Endothelial cell of umbilical vein (primary cell): ENCODE measurements at regions not wholly inside any gene's neighbourhood (a gene's known extent, or its start where the extent isn't known, plus 50 kb on each side); places are given as distances from the start of the nearest gene placed in this dataset.

Experiments
- BruUV-seq: library from RNA; stranded (reverse); fragments of 400-500 nt; replicated peaks from 2 replicates; lab custom pipeline; 2021; lab: Mats Ljungman, UMichigan
- CTCF ChIA-PET: fragments of 300-600, 350-600 bp; sonication (Branson Sonifier 250); formaldehyde crosslinking; loops from one replicate; lab custom pipeline; 2021; ENCODE audit warnings: antibody characterized with exemption, inconsistent platforms; lab: Charles Lee
- POLR2A ChIA-PET: fragments of 300-600, 350-600 bp; sonication (Branson Sonifier 250); formaldehyde crosslinking; loops from one replicate; lab custom pipeline; 2021; ENCODE audit warnings: antibody characterized with exemption, inconsistent platforms; lab: Charles Lee
- DNase-seq: peaks from one replicate; pipeline ENCODE4 v3.0.0-alpha.2; 2011; ENCODE audit warnings: low read depth, low spot score
- FAIRE-seq: peaks from 2 replicates; lab custom pipeline; 2011; peaks lifted over from hg19 to GRCh38; lab: Jason Lieb, UNC
- H2AFZ ChIP-seq: 2 replicates; pipeline ENCODE4 v1.6.0; 2012; ENCODE audit warnings: low read depth, low read length, control low read depth, inconsistent platforms
- H3K27ac ChIP-seq: 2 replicates; pipeline ENCODE4 v1.5.1; 2011; ENCODE audit warnings: low read depth, mild to moderate bottlenecking, control low read depth, low read length, moderate library complexity; ENCODE audit not compliant: insufficient read depth
- H3K27me3 ChIP-seq, 2 experiments: 2 replicates each; pipeline versions ENCODE4 v1.6.0 to v1.6.1; 2011; ENCODE audit warnings: low read length in 2 of 2, mixed read lengths in 1 of 2; ENCODE audit not compliant: control insufficient read depth in 2 of 2, insufficient read depth in 2 of 2
- H3K36me3 ChIP-seq, 2 experiments: 2 replicates in 1 of 2; 3 replicates in 1 of 2; pipeline ENCODE4 v1.5.1; 2011; ENCODE audit warnings: low read length in 2 of 2, mild to moderate bottlenecking in 1 of 2, moderate library complexity in 1 of 2; ENCODE audit not compliant: control insufficient read depth in 2 of 2, insufficient read depth in 2 of 2; ENCODE audit errors: extremely low read depth in 1 of 2
- H3K4me1 ChIP-seq: 3 replicates; pipeline ENCODE4 v1.5.1; 2011; ENCODE audit warnings: mild to moderate bottlenecking, low read length; ENCODE audit not compliant: control insufficient read depth, insufficient read depth; ENCODE audit errors: extremely low read depth
- H3K4me2 ChIP-seq: 2 replicates; pipeline ENCODE4 v1.6.1; 2011; ENCODE audit warnings: low read length, control low read depth, mixed read lengths; ENCODE audit not compliant: insufficient read depth
- H3K4me3 ChIP-seq, 3 experiments: fragments of 200-600 bp in 1 of 3; sonication (generic), shearing (Covaris generic) in 1 of 3; replicated peaks in 1 of 3; 2 replicates each; pipeline ENCODE4 v1.5.1; 2011 to 2016; ENCODE audit warnings: control low read depth in 3 of 3, low read length in 3 of 3, mild to moderate bottlenecking in 2 of 3, inconsistent platforms in 1 of 3, low read depth in 1 of 3, moderate library complexity in 1 of 3; ENCODE audit not compliant: insufficient read depth in 1 of 3
- H3K79me2 ChIP-seq: 2 replicates; pipeline ENCODE4 v1.6.0; 2012; ENCODE audit warnings: low read length, inconsistent platforms; ENCODE audit not compliant: control insufficient read depth, insufficient read depth
- H3K9ac ChIP-seq: replicated peaks from 2 replicates; pipeline ENCODE3; 2011; ENCODE audit warnings: low read length, control low read depth; ENCODE audit not compliant: insufficient read depth; ENCODE audit errors: extremely low read depth
- H3K9me1 ChIP-seq: replicated peaks from 3 replicates; pipeline ENCODE4 v1.6.0; 2011; ENCODE audit warnings: mild to moderate bottlenecking, low read length; ENCODE audit not compliant: control insufficient read depth, insufficient read depth; ENCODE audit errors: extremely low read depth
- H3K9me3 ChIP-seq: replicated peaks from 2 replicates; pipeline ENCODE4 v1.5.1; 2012; ENCODE audit warnings: low read length, inconsistent platforms; ENCODE audit not compliant: control insufficient read depth, insufficient read depth
- H4K20me1 ChIP-seq: replicated peaks from 2 replicates; pipeline ENCODE3; 2011; ENCODE audit warnings: mild to moderate bottlenecking, low read length; ENCODE audit not compliant: control insufficient read depth, insufficient read depth; ENCODE audit errors: extremely low read depth
- CTCF ChIP-seq, 2 donors: IDR thresholded peaks; 1 replicate in 1 of 2; 2 replicates in 1 of 2; pipeline ENCODE4 v1.5.1; 2011; ENCODE audit warnings: low read length in 2 of 2, mild to moderate bottlenecking in 2 of 2, moderate library complexity in 2 of 2, control low read depth in 1 of 2, inconsistent platforms in 1 of 2, low read depth in 1 of 2; ENCODE audit not compliant: insufficient read depth in 1 of 2; ENCODE audit errors: extremely low read depth in 1 of 2
- EZH2 ChIP-seq: IDR thresholded peaks from 2 replicates; pipeline ENCODE4 v1.6.1; 2012; ENCODE audit warnings: borderline replicate concordance, low read depth, mild to moderate bottlenecking, moderate library complexity, low read length, inconsistent platforms; ENCODE audit not compliant: severe bottlenecking
- FOS ChIP-seq: IDR thresholded peaks from 2 replicates; pipeline ENCODE4 v1.6.1; 2011; ENCODE audit warnings: mild to moderate bottlenecking, low read length, moderate library complexity, borderline replicate concordance; ENCODE audit not compliant: insufficient read depth
- GATA2 ChIP-seq: IDR thresholded peaks from 2 replicates; pipeline ENCODE4 v1.7.0; 2011; ENCODE audit warnings: low read depth, mild to moderate bottlenecking, moderate library complexity, mixed read lengths, low read length; ENCODE audit not compliant: insufficient read length, insufficient read depth
- JUN ChIP-seq: IDR thresholded peaks from 2 replicates; pipeline ENCODE4 v1.6.1; 2011; ENCODE audit warnings: borderline replicate concordance, low read depth; ENCODE audit not compliant: insufficient read length, insufficient read depth
- MAX ChIP-seq: IDR thresholded peaks from 2 replicates; pipeline ENCODE4 v1.6.1; 2011; ENCODE audit not compliant: insufficient read depth, insufficient read length
- MYC ChIP-seq: IDR thresholded peaks from one replicate; pipeline ENCODE4 v1.6.1; 2011; ENCODE audit warnings: mild to moderate bottlenecking, low read depth, low read length
- POLR2A ChIP-seq: IDR thresholded peaks from 2 replicates; pipeline ENCODE4 v1.6.1; 2012; ENCODE audit warnings: low read depth, mild to moderate bottlenecking, control low read depth, low read length
- POLR2AphosphoS5 ChIP-seq: IDR thresholded peaks from 2 replicates; pipeline ENCODE4 v1.6.1; 2012; ENCODE audit warnings: low read depth, mild to moderate bottlenecking, control low read depth, low read length, moderate library complexity; ENCODE audit not compliant: insufficient read depth
- dilution Hi-C: fragments of 300-500 bp; cut with MboI; formaldehyde crosslinking; loops from one replicate; pipeline ENCODE4 v1.15.0; 2019; ENCODE audit warnings: low sequenced_read_pairs; ENCODE audit not compliant: extremely low pct_ligation_motif_present
- intact Hi-C: fragments of 100-400 bp; cut with micrococcal nuclease; formaldehyde crosslinking; loops from one replicate; pipeline ENCODE4 v1.10.0; 2022

- dilution Hi-C loops = no loop called here
- FAIRE-seq = no peak
Measured at GRCh38 chr12:94039199-94039840, 109.1 kb upstream of the PLXNC1 start.

More at GRCh38 chr12:94039199-94039840, 109.1 kb upstream of the PLXNC1 start:
- DNase-seq = no peak
- Histone ChIP-seq H3K27me3 (no peaks in the 10 kb centered on the region), H3K9me1 (no peaks in the 10 kb centered on the region), H3K79me2 (no peaks in the 10 kb centered on the region), H3K36me3 (no peaks in the 10 kb centered on the region), H3K4me2 (no peak overlapping the region), H4K20me1 (no peaks in the 10 kb centered on the region), H3K27ac (no peak overlapping the region), H3K9me3 (no peaks in the 10 kb centered on the region), H3K4me3 (no peak overlapping the region), H3K4me1 (no peaks in the 10 kb centered on the region), H2AFZ (no peak overlapping the region), H3K9ac (no peak overlapping the region)
- intact Hi-C loops = no loop called here
- no peak for TF ChIP-seq MYC
- no peak for TF ChIP-seq JUN
- no peak for TF ChIP-seq POLR2A
- TF ChIP-seq GATA2 = no peak
- no peak for TF ChIP-seq EZH2
- no peak for TF ChIP-seq MAX
- no peak for TF ChIP-seq FOS
- no peak for TF ChIP-seq POLR2AphosphoS5
- TF ChIP-seq CTCF (IDR thresholded peaks at IDR 0.05; ENCODE audit: extremely low read depth in 1 of 2, insufficient read depth in 1 of 2, low read depth in 1 of 2, low read length in 2 of 2) = no peak
- BruUV-seq = no TSS peak
- ChIA-PET POLR2A (no interaction called here), CTCF (interaction anchor here (1.5 kb wide), 1 partner anchor 62 kb away, joined by 3 read pairs; no protein-coding TSS in a partner anchor)
